Activated CD4-positive, CD25-positive, alpha-beta regulatory T cell treated with anti-CD3 and anti-CD28 coated beads, Interleukin-2, amount 50 U/mL, for 72 hours (primary cell): ENCODE measurements at regions not wholly inside any gene's neighbourhood (a gene's known extent, or its start where the extent isn't known, plus 50 kb on each side); places are given as distances from the start of the nearest gene placed in this dataset.

Experiments
- DNase-seq: peaks from one replicate; pipeline ENCODE4 v3.0.0; 2021

- DNase-seq, result no peak
Measured at GRCh38 chr2:12300019-12300602, 416.6 kb upstream of the TRIB2 start.

GRCh38 chr2:12300927-12301326 lies 415.8 kb upstream of the TRIB2 start:
- DNase-seq, result no peak

GRCh38 chr2:12302140-12302539 lies 414.6 kb upstream of the TRIB2 start:
- no peak for DNase-seq

DNA sequence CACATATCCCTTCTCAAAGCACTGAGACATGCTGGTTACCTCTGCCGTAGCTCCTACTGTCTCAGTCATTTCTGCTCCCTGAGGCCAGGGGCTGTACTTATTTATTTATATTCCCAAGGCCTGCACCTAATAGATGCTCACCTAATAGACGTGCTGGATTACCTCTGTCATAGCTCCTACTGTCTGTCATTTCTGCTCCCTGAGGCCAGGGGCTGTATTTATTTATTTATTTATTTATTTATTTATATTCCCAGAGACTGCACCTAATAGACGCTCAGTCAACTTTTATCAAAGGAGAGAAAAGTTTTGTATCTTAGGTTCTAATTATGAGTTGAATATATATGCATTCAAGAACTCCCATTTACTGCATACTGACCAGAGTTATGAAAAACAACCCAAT lies 414.0 kb upstream of the TRIB2 start:
- DNase-seq, result no peak

DNA sequence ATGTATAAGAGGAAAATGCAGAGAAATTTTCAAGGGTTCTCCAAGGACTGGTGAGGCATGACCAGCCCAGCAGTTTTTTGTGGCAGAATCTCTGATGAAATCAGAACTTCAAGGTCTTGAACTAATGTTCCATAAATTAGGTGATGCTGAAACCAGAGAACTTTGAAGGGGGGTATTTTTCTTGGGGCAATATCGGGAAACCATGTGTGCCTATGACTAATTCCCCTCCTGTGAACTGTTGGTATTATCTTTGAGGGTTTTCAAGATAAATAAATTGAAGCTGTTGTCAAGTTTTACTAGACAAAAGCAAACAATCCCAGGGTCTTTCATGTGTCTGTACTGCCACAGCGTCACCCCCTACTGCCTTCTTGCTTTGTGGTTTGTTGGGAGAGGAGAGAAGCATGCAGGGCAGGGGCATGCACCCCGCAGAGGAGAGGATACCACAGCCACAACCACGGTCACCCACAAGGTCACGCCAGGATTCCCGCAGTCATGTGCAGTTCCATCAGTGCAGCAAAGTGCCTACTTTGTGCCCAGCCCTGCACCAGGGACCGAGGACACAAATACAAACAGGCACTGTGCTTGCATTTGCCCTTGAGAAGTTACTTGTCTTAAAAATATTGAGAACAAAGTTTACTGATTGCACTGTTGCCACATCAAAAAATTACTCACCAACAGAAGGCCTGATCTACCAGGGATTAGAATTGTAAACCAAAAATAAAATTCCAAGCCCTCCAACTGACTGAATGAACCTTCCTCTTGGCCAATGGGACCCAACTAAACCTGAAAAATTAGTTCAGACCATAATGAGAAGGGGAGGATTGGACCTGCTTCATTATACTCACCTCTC lies 413.3 kb upstream of the TRIB2 start:
- peak; percentile 40 for DNase-seq

DNA sequence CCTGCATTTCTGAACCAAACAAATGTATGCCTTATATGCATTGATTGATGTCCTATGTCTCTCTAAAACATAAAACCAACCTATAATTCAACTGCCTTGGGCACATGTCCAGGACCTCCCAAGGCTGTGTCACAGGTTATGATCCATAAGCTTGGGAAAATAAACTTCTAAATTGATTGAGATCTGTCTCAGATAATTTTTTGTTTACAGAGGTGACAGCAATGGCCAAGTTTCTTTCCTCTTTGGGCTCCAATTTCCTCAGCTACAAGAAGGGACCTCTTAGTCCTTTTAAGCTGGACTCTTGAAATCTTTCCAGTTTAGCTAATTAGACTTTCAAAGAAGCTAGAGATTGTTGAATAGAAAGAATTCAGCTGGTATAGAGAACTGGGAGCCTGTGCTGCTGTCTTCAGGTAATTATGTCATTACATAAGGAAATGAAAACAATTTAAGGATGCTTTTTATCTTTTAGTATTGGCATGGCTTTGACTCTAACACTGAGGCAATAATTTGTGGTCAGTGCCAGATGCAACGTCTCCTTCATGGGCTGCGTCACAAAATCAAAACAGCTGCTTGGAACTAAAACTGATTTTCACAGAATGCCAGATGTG lies 412.1 kb upstream of the TRIB2 start:
- DNase-seq, result no peak

GRCh38 chr2:12305931-12306330 lies 410.8 kb upstream of the TRIB2 start:
- DNase-seq, result no peak

- DNase-seq, result no peak
Measured at GRCh38 chr2:12310399-12310798, 406.3 kb upstream of the TRIB2 start.

- DNase-seq, result no peak
Measured at GRCh38 chr2:12313445-12314126, 403.1 kb upstream of the TRIB2 start.

DNA sequence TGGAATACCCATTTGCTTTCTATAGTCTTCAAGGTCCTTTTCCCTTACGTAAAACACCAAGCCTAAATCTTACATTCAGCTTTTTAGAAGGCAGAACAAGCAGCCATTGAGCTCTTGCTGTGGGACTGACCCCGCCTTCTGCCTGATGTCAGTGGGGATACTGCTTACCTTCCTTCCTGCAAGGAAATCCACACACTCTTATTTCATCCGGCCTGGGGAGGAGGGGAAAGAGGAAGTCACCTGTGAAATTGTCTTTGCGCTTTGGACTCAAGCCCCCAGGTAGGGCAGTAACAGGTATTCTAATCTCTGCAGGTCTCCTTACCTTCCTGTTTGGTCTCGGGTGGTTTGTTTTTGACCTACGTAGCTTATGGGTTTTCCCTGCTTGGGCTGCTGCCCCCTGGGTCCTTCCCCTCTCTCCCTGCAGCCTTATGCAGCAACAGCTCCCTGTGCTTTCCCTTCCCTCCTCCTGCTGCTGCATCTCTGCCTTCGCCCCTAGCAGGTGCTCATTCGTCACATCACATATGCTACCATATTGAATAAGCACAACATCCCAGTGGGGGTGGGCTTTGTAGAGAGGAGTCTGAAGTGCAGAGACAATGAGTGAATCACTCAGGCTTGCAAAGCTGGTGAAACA lies 402.5 kb upstream of the TRIB2 start:
- no peak for DNase-seq

DNA sequence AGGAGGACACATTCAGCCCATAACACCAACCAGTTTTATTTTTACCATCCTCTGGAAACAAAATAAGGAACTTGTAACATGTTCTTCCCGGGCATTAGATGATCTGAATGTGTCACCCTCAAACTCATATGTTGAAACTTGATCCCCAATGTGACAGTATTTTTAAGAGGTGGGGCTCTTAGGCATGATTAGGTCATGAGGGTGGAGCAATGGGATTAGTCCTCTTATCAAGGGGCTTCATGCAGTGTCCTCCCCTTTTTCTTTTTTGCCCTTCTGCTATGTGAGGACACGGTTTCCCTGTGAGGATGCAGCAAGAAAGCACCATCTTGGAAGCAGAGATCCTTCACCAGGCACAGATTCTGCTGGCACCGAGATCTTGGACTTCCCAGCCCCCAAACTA lies 401.5 kb upstream of the TRIB2 start:
- no peak for DNase-seq

GRCh38 chr2:12316476-12316875 lies 400.3 kb upstream of the TRIB2 start:
- no peak for DNase-seq

DNA sequence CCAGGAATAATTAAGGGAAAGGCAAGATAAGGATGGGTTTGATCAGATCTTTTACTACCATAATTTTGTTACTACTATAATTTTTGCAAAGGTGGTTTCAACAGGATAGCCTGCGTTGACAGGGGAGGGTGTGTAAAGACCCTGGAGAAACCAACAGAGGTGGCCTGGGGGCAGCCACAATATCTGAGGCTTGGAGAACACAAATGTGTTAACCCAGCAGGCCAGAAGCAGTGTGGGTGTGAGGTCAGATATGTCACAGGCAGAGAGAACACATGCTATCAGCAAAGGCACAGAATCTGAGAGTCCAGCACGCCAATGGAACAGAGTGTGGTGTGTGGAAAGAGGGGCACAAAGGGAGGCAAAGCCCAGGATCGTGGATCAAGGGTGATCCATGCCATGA lies 399.4 kb upstream of the TRIB2 start:
- DNase-seq, result no peak

GRCh38 chr2:12317814-12318426 lies 398.8 kb upstream of the TRIB2 start:
- DNase-seq, result no peak

GRCh38 chr2:12318427-12319057 lies 398.2 kb upstream of the TRIB2 start:
- DNase-seq, result no peak

GRCh38 chr2:12320027-12320734 lies 396.6 kb upstream of the TRIB2 start:
- no peak for DNase-seq

GRCh38 chr2:12320991-12321641 lies 395.6 kb upstream of the TRIB2 start:
- DNase-seq, result no peak

GRCh38 chr2:12321886-12322285 lies 394.9 kb upstream of the TRIB2 start:
- DNase-seq, result no peak

- DNase-seq, result no peak
Measured at GRCh38 chr2:12325806-12326205, 390.9 kb upstream of the TRIB2 start.

DNA sequence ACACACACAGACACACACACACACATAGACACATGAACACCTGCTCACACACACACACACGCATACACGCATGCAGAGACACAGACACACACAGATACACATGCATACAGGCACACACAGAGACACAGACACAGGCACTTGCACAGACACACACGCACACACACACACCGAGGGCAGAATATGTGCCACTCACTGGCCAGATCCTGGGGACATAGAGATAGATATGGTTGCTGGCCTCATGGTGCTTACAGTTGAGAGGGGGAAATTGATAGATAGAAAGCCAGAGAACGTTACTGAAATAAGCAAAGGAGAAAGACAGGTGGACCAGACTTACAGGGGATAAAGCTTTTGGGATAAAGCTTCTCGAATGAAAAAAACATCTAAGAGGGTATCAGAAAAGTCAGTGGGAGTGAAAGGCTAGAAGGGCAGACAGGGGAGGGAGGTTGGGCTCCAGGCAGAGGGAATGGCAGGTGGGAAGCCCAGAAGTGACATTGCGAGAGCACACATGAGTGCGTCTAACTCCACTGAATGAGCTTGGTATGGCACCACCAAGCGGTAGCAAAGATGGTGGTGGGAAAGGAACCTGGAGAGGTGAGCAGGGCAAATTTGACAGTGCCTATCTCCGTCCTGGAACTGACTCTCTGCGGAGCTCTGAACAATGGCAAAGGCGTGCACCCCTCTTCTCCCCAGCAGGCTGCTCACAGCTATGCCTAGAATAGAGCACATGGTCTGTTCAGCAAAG lies 390.1 kb upstream of the TRIB2 start:
- no peak for DNase-seq
